SJCRH30 (cell line): ENCODE measurements at regions not wholly inside any gene's neighbourhood (a gene's known extent, or its start where the extent isn't known, plus 50 kb on each side); places are given as distances from the start of the nearest gene placed in this dataset.
"Not testable (repeated sequence)": the region's sequence is repeated elsewhere in the genome, so short reads cannot be mapped to it uniquely, and the experiment has no call there.

ENCODE experiments used
- DNase-seq, 2 experiments: peaks; one replicate each; pipeline ENCODE4 v3.0.0-alpha.2; 2015 to 2020
- H3K27ac ChIP-seq: fragments of 250-450 bp; sonication (Bioruptor Pico); 2 replicates; pipeline ENCODE4 v1.5.1; 2020; ENCODE audit warnings: mild to moderate bottlenecking, moderate library complexity
- H3K27me3 ChIP-seq: fragments of 250-450 bp; sonication (Bioruptor Pico); 2 replicates; pipeline ENCODE4 v1.5.1; 2020; ENCODE audit warnings: mild to moderate bottlenecking, moderate library complexity
- H3K36me3 ChIP-seq: fragments of 250-450 bp; sonication (Bioruptor Pico); 2 replicates; pipeline ENCODE4 v1.5.1; 2020; ENCODE audit warnings: mild to moderate bottlenecking, moderate library complexity
- H3K4me1 ChIP-seq: fragments of 250-450 bp; sonication (Bioruptor Pico); 2 replicates; pipeline ENCODE4 v1.5.1; 2020; ENCODE audit warnings: mild to moderate bottlenecking, moderate library complexity
- H3K4me3 ChIP-seq: fragments of 250-450 bp; sonication (Bioruptor Pico); 2 replicates; pipeline ENCODE4 v1.5.1; 2020; ENCODE audit warnings: mild to moderate bottlenecking, moderate library complexity
- H3K9me3 ChIP-seq: fragments of 250-450 bp; sonication (Bioruptor Pico); replicated peaks from 2 replicates; pipeline ENCODE4 v1.5.1; 2020; ENCODE audit warnings: mild to moderate bottlenecking, moderate library complexity

GRCh38 chr11:106503901-106504300 lies 426.4 kb downstream of the AASDHPPT start:
- H3K27ac ChIP-seq: no peak overlapping the region
- DNase-seq: no peak
- H3K9me3 ChIP-seq: no peaks in the 10 kb centered on the region
- no peaks in the 10 kb centered on the region for H3K4me1 ChIP-seq
- H3K27me3 ChIP-seq: no peaks in the 10 kb centered on the region
- no peaks in the 10 kb centered on the region for H3K36me3 ChIP-seq
- H3K4me3 ChIP-seq: no peak overlapping the region

GRCh38 chr11:106507645-106508306 lies 430.3 kb downstream of the AASDHPPT start:
- H3K9me3 ChIP-seq: no peaks in the 10 kb centered on the region

DNA sequence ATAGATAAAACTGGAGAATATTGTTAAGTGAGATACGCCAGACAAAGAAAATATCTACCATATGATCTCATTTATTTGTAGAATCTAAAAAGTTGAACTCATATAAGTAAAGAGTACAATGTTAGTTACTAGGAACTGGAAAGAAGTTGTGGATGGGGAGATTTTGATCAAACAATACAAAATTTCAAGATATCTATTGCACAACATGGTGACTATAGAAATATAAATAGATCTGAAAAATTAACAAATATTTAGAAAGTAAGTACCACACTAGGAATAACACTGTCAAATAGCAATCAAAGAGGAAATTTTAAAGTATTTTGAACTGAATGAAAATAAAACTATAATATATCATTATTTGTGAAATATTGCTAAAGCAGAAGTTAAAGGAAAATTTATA lies 437.2 kb downstream of the AASDHPPT start:
- H3K9me3 ChIP-seq: no peaks in the 10 kb centered on the region
- DNase-seq: no peak
- no peaks in the 10 kb centered on the region for H3K27me3 ChIP-seq
- H3K4me3 ChIP-seq: no peak overlapping the region
- no peaks in the 10 kb centered on the region for H3K36me3 ChIP-seq
- no peaks in the 10 kb centered on the region for H3K4me1 ChIP-seq
- H3K27ac ChIP-seq: no peak overlapping the region

More at GRCh38 chr11:106507645-106508306, 430.3 kb downstream of the AASDHPPT start:
- DNase-seq: no peak
- Histone ChIP-seq H3K4me3 (no peak overlapping the region), H3K36me3 (no peaks in the 10 kb centered on the region), H3K27me3 (no peaks in the 10 kb centered on the region), H3K4me1 (no peaks in the 10 kb centered on the region), H3K27ac (no peak overlapping the region)

- no peaks in the 10 kb centered on the region for H3K9me3 ChIP-seq
- H3K27ac ChIP-seq: no peak overlapping the region
- H3K4me3 ChIP-seq: no peak overlapping the region
- H3K4me1 ChIP-seq: no peaks in the 10 kb centered on the region
- DNase-seq: no peak
- H3K36me3 ChIP-seq: no peaks in the 10 kb centered on the region
- no peaks in the 10 kb centered on the region for H3K27me3 ChIP-seq
These were observed 440.0 kb downstream of the AASDHPPT start for GRCh38 chr11:106517426-106517825.

- Histone ChIP-seq H3K4me3 (no peak overlapping the region), H3K27me3 (no peaks in the 10 kb centered on the region), H3K36me3 (no peaks in the 10 kb centered on the region), H3K9me3 (no peaks in the 10 kb centered on the region), H3K4me1 (no peaks in the 10 kb centered on the region), H3K27ac (no peak overlapping the region)
- DNase-seq: no peak
These were observed 442.9 kb downstream of the AASDHPPT start for GRCh38 chr11:106520146-106520912.

GRCh38 chr11:106520920-106521319 lies 443.5 kb downstream of the AASDHPPT start:
- H3K4me3 ChIP-seq: no peak overlapping the region
- H3K36me3 ChIP-seq: no peaks in the 10 kb centered on the region
- H3K27ac ChIP-seq: no peak overlapping the region
- H3K4me1 ChIP-seq: no peaks in the 10 kb centered on the region
- no peaks in the 10 kb centered on the region for H3K27me3 ChIP-seq
- no peak for DNase-seq
- no peaks in the 10 kb centered on the region for H3K9me3 ChIP-seq

- H3K4me1 ChIP-seq: no peaks in the 10 kb centered on the region
- H3K27me3 ChIP-seq: no peaks in the 10 kb centered on the region
- no peak for DNase-seq
- H3K27ac ChIP-seq: no peak overlapping the region
- H3K4me3 ChIP-seq: no peak overlapping the region
- no peaks in the 10 kb centered on the region for H3K36me3 ChIP-seq
- no peaks in the 10 kb centered on the region for H3K9me3 ChIP-seq
These were observed 445.7 kb downstream of the AASDHPPT start for GRCh38 chr11:106523171-106523570.

DNA sequence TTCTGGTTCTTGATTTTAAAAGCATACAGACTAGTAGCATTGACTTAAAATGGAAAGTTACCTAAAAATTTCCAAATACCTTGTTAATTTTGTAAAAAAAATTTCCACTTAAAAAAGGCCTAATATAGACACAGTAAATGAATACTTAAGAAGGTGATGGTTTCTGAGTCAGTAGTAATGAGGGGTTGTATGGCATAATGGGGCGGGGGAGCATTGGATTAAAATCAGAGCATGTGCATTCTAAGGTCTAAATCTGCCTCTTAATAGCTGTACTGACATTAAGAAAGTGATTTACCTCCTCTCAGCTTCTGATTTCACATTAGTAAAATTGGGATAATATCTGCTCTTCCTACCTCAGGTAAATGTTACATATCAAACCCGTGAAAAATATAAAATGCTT lies 446.5 kb downstream of the AASDHPPT start:
- H3K4me1 ChIP-seq: no peaks in the 10 kb centered on the region
- H3K36me3 ChIP-seq: no peaks in the 10 kb centered on the region
- no peak overlapping the region for H3K27ac ChIP-seq
- no peak for DNase-seq
- no peaks in the 10 kb centered on the region for H3K27me3 ChIP-seq
- no peak overlapping the region for H3K4me3 ChIP-seq
- no peaks in the 10 kb centered on the region for H3K9me3 ChIP-seq

- Histone ChIP-seq H3K9me3 (no peaks in the 10 kb centered on the region), H3K27ac (no peak overlapping the region), H3K27me3 (no peaks in the 10 kb centered on the region), H3K4me3 (no peak overlapping the region), H3K4me1 (no peaks in the 10 kb centered on the region), H3K36me3 (no peaks in the 10 kb centered on the region)
- no peak for DNase-seq
These were observed 447.0 kb downstream of the AASDHPPT start for GRCh38 chr11:106524436-106524835.

GRCh38 chr11:106531648-106532047 lies 454.2 kb downstream of the AASDHPPT start:
- not testable (repeated sequence) for H3K9me3 ChIP-seq, H3K4me3 ChIP-seq, H3K27ac ChIP-seq, H3K36me3 ChIP-seq, DNase-seq, H3K27me3 ChIP-seq, H3K4me1 ChIP-seq

DNA sequence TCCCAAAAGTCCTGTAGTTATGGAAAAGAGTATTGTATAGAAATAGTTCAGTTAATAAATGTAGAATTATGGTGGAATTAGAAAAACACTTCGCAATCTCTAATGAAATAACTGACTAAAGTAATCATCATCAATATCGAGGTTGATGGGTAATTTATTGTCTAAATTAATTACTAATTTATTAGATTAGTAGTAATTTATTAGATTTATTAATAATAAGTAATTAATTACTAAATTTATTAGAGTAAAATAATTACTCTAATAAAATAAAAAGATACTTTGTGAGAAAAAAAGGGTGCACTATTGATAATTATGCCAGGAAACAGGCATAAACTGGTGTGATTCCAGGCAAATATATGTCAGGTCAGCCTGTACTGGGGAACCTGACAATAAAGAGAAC lies 455.6 kb downstream of the AASDHPPT start:
- no peaks in the 10 kb centered on the region for H3K36me3 ChIP-seq
- no peak overlapping the region for H3K27ac ChIP-seq
- H3K27me3 ChIP-seq: no peaks in the 10 kb centered on the region
- DNase-seq: no peak
- H3K9me3 ChIP-seq: no peaks in the 10 kb centered on the region
- no peaks in the 10 kb centered on the region for H3K4me1 ChIP-seq
- H3K4me3 ChIP-seq: no peak overlapping the region

DNA sequence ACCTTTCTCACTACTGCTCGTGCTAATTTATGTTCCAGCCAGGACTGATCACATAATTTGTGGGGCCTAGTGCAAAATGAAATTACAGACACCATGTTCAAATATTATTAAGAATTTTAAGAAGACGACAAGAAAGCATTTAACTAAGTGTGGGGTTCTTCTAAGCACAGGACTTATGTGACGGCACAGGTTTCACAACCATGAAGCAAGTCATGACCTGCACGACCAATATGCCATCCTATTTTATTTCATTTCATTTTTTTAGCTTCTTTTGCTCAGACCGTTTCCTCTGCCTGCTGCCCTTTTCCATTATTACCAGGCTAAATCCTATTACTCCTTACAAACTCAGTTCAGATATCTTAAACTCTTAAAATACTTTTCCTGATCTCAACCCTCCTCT lies 462.5 kb downstream of the AASDHPPT start:
- H3K27me3 ChIP-seq: no peaks in the 10 kb centered on the region
- no peak overlapping the region for H3K27ac ChIP-seq
- H3K4me3 ChIP-seq: no peak overlapping the region
- no peaks in the 10 kb centered on the region for H3K4me1 ChIP-seq
- no peak for DNase-seq
- H3K9me3 ChIP-seq: no peaks in the 10 kb centered on the region
- no peaks in the 10 kb centered on the region for H3K36me3 ChIP-seq

- DNase-seq: no peak
- H3K36me3 ChIP-seq: no peaks in the 10 kb centered on the region
- no peak overlapping the region for H3K27ac ChIP-seq
- H3K27me3 ChIP-seq: no peaks in the 10 kb centered on the region
- H3K9me3 ChIP-seq: no peaks in the 10 kb centered on the region
- no peak overlapping the region for H3K4me3 ChIP-seq
- no peaks in the 10 kb centered on the region for H3K4me1 ChIP-seq
These were observed 469.9 kb downstream of the GUCY1A2 start for GRCh38 chr11:106548406-106548805.

- Histone ChIP-seq H3K4me1 (no peaks in the 10 kb centered on the region), H3K9me3 (no peaks in the 10 kb centered on the region), H3K27me3 (no peaks in the 10 kb centered on the region), H3K27ac (no peak overlapping the region), H3K4me3 (no peak overlapping the region), H3K36me3 (no peaks in the 10 kb centered on the region)
- no peak for DNase-seq
These were observed 466.3 kb downstream of the GUCY1A2 start for GRCh38 chr11:106551744-106552673.

GRCh38 chr11:106552694-106553203 lies 465.5 kb downstream of the GUCY1A2 start:
- Histone ChIP-seq H3K27me3 (no peaks in the 10 kb centered on the region), H3K27ac (no peak overlapping the region), H3K9me3 (no peaks in the 10 kb centered on the region), H3K36me3 (no peaks in the 10 kb centered on the region), H3K4me1 (no peaks in the 10 kb centered on the region), H3K4me3 (no peak overlapping the region)
- DNase-seq: no peak
